ENCODE measurements at regions not wholly inside any gene's neighbourhood (a gene's known extent, or its start where the extent isn't known, plus 50 kb on each side); places are given as distances from the start of the nearest gene placed in this dataset.
"Not testable (repeated sequence)": the region's sequence is repeated elsewhere in the genome, so short reads cannot be mapped to it uniquely, and the experiment has no call there.

- no peak for DNase-seq
These were observed 89.6 kb downstream of the DDX1 start for GRCh38 chr2:15681089-15681885.

- DNase-seq, result no peak
These were observed 90.7 kb downstream of the DDX1 start for GRCh38 chr2:15682354-15682753.

GRCh38 chr2:15684161-15685039 lies 92.7 kb downstream of the DDX1 start:
- DNase-seq, result no peak

- DNase-seq, result no peak
These were observed 93.5 kb downstream of the DDX1 start for GRCh38 chr2:15685143-15685542.

- DNase-seq, result no peak
These were observed 95.0 kb downstream of the DDX1 start for GRCh38 chr2:15686643-15687042.

GRCh38 chr2:15687243-15687642 lies 95.6 kb downstream of the DDX1 start:
- DNase-seq, result no peak

GRCh38 chr2:15687720-15688119 lies 96.1 kb downstream of the DDX1 start:
- DNase-seq, result no peak

- no peak for DNase-seq
These were observed 97.4 kb downstream of the DDX1 start for GRCh38 chr2:15688924-15689568.

- no peak for DNase-seq
These were observed 98.0 kb downstream of the DDX1 start for GRCh38 chr2:15689654-15690053.

GRCh38 chr2:15691586-15692310 lies 100.1 kb downstream of the DDX1 start:
- no peak for DNase-seq

- no peak for DNase-seq
These were observed 101.1 kb downstream of the DDX1 start for GRCh38 chr2:15692551-15693377.

GRCh38 chr2:15693382-15693781 lies 101.7 kb downstream of the DDX1 start:
- DNase-seq, result no peak

- no peak for DNase-seq
These were observed 102.4 kb downstream of the DDX1 start for GRCh38 chr2:15693926-15694588.

GRCh38 chr2:15694589-15694986 lies 102.9 kb downstream of the DDX1 start:
- DNase-seq, result no peak

- no peak for DNase-seq
These were observed 104.1 kb downstream of the DDX1 start for GRCh38 chr2:15695582-15696330.

- not testable (repeated sequence) for DNase-seq
These were observed 105.0 kb downstream of the DDX1 start for GRCh38 chr2:15696606-15697170.

GRCh38 chr2:15700131-15700530 lies 108.5 kb downstream of the DDX1 start:
- no peak for DNase-seq

- DNase-seq, result no peak
These were observed 109.1 kb downstream of the DDX1 start for GRCh38 chr2:15700599-15701340.

GRCh38 chr2:15701341-15701907 lies 109.8 kb downstream of the DDX1 start:
- no peak for DNase-seq

Measured in fibroblast of skin of back (primary cell).